ENCODE measurements at regions not wholly inside any gene's neighbourhood (a gene's known extent, or its start where the extent isn't known, plus 50 kb on each side); places are given as distances from the start of the nearest gene placed in this dataset.

DNA sequence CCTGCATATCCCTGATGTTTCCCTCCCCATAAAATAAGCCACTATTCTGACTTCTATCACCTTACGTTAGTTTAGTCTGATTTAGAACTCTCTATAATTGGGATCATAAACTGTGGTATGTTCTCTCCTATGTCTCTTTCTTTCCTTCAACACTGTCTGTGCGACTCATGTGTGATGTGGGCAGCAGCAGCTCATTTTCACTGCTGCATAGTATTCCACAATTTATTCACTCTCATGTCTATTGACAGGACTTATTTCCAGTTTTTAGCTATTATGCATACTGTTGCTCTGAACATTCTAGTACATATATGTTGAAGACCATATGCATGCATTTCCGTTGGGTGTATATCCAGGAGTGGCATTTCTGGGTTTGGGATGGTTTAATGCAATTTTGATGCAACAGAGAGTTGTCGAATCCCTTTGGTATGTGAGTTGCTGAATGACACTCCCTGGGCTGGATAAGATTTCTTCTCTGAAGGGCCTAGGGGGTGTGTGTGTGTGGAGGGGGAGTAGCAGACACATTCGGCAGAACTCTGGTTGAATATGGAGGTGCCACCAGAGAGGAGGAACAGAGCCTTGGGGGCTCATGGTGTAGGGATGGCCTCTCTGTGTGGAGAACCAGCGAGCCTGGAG, 87.8 kb upstream of the PCBD1 start:
- POLR2A ChIA-PET, result no interaction called here
- DNase-seq (ENCODE audit: low read depth, low spot score), result no peak
- H3K27ac ChIP-seq (ENCODE audit: low read length), result no peak overlapping the region
- TF ChIP-seq POLR2AphosphoS5 (IDR thresholded peaks at IDR 0.05; ENCODE audit: low read depth, low read length) (no peak), TCF7L2 (IDR thresholded peaks at IDR 0.05; ENCODE audit: low read depth, low read length) (no peak), SIN3A (IDR thresholded peaks at IDR 0.05; ENCODE audit: borderline replicate concordance, insufficient read depth, low read depth, low read length) (no peak)
- TF ChIP-seq, protein P1, sequence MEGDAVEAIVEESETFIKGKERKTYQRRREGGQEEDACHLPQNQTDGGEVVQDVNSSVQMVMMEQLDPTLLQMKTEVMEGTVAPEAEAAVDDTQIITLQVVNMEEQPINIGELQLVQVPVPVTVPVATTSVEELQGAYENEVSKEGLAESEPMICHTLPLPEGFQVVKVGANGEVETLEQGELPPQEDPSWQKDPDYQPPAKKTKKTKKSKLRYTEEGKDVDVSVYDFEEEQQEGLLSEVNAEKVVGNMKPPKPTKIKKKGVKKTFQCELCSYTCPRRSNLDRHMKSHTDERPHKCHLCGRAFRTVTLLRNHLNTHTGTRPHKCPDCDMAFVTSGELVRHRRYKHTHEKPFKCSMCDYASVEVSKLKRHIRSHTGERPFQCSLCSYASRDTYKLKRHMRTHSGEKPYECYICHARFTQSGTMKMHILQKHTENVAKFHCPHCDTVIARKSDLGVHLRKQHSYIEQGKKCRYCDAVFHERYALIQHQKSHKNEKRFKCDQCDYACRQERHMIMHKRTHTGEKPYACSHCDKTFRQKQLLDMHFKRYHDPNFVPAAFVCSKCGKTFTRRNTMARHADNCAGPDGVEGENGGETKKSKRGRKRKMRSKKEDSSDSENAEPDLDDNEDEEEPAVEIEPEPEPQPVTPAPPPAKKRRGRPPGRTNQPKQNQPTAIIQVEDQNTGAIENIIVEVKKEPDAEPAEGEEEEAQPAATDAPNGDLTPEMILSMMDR (IDR thresholded peaks at IDR 0.05), result no peak
- TF ChIP-seq, protein P2, sequence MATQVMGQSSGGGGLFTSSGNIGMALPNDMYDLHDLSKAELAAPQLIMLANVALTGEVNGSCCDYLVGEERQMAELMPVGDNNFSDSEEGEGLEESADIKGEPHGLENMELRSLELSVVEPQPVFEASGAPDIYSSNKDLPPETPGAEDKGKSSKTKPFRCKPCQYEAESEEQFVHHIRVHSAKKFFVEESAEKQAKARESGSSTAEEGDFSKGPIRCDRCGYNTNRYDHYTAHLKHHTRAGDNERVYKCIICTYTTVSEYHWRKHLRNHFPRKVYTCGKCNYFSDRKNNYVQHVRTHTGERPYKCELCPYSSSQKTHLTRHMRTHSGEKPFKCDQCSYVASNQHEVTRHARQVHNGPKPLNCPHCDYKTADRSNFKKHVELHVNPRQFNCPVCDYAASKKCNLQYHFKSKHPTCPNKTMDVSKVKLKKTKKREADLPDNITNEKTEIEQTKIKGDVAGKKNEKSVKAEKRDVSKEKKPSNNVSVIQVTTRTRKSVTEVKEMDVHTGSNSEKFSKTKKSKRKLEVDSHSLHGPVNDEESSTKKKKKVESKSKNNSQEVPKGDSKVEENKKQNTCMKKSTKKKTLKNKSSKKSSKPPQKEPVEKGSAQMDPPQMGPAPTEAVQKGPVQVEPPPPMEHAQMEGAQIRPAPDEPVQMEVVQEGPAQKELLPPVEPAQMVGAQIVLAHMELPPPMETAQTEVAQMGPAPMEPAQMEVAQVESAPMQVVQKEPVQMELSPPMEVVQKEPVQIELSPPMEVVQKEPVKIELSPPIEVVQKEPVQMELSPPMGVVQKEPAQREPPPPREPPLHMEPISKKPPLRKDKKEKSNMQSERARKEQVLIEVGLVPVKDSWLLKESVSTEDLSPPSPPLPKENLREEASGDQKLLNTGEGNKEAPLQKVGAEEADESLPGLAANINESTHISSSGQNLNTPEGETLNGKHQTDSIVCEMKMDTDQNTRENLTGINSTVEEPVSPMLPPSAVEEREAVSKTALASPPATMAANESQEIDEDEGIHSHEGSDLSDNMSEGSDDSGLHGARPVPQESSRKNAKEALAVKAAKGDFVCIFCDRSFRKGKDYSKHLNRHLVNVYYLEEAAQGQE (IDR thresholded peaks at IDR 0.05; ENCODE audit: insufficient read depth in 1 of 2, low read depth in 2 of 2, low read length in 1 of 2), result no peak
- peaks cover 11% of the 10 kb centered on the region for H3K9me3 ChIP-seq (ENCODE audit: control insufficient read depth, insufficient read depth, low read depth, low read length)
- no peaks in the 10 kb centered on the region for H3K4me1 ChIP-seq (ENCODE audit: control insufficient read depth, insufficient read depth, low read length)
- intact Hi-C loops (cut with micrococcal nuclease; ENCODE audit: unreplicated experiment) (no loop called here), in situ Hi-C loops (cut with HindIII; ENCODE audit: low pct_unique_long_range_greater_than_20kb, low sequenced_read_pairs) (no loop called here)
- BruUV-seq (replicated peaks), result no TSS peak
- peaks cover 10% of the 10 kb centered on the region for H3K27me3 ChIP-seq (ENCODE audit: control insufficient read depth, insufficient read depth, low read length)
- CTCF ChIA-PET, result interaction anchor here (0.7 kb wide), 1 partner anchor 50 kb away, joined by 4 read pairs; no protein-coding TSS in a partner anchor
- no peak for ATAC-seq
- no peaks in the 10 kb centered on the region for H3K36me3 ChIP-seq (ENCODE audit: control insufficient read depth, insufficient read depth, low read length)
- H3K4me3 ChIP-seq (ENCODE audit: low read depth in 2 of 2, low read length in 2 of 2), result no peak overlapping the region

DNA sequence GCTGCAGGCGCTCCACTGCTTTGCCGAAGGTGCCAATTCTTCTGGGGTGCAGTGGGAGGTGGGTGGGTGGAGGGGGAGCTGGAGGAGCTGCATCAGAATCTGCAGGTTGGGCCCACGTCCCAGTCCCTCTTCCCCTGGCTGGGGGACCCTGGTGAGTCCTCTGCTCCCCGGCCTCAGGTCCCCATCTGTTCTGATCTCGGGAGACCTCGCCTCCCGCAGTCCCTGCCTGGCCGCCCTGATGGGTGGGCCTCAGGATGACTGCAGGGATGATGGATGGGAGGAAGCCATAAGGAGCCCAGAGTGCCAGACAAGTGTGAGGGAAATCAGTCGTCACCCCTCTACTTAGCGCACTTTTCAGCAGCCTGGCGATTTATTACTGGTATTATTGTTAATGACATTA, 89.3 kb upstream of the PCBD1 start:
- Histone ChIP-seq H3K27ac (ENCODE audit: low read length) (no peak overlapping the region), H3K4me1 (ENCODE audit: control insufficient read depth, insufficient read depth, low read length) (no peaks in the 10 kb centered on the region), H3K4me3 (ENCODE audit: low read depth in 2 of 2, low read length in 2 of 2) (no peak overlapping the region), H3K27me3 (ENCODE audit: control insufficient read depth, insufficient read depth, low read length) (peaks cover 6% of the 10 kb centered on the region), H3K9me3 (ENCODE audit: control insufficient read depth, insufficient read depth, low read depth, low read length) (peaks cover 1% of the 10 kb centered on the region), H3K36me3 (ENCODE audit: control insufficient read depth, insufficient read depth, low read length) (no peaks in the 10 kb centered on the region)
- no TSS peak for BruUV-seq (replicated peaks)
- DNase-seq (ENCODE audit: low read depth, low spot score) (no peak), ATAC-seq (no peak)
- TF ChIP-seq POLR2AphosphoS5 (IDR thresholded peaks at IDR 0.05; ENCODE audit: low read depth, low read length) (no peak), SIN3A (IDR thresholded peaks at IDR 0.05; ENCODE audit: borderline replicate concordance, insufficient read depth, low read depth, low read length) (no peak), TCF7L2 (IDR thresholded peaks at IDR 0.05; ENCODE audit: low read depth, low read length) (no peak)
- TF ChIP-seq, protein P1 (IDR thresholded peaks at IDR 0.05), result no peak
- TF ChIP-seq, protein P2 (IDR thresholded peaks at IDR 0.05; ENCODE audit: insufficient read depth in 1 of 2, low read depth in 2 of 2, low read length in 1 of 2), result no peak
- ChIA-PET POLR2A (no interaction called here), CTCF (no interaction called here)
- intact Hi-C loops (cut with micrococcal nuclease; ENCODE audit: unreplicated experiment) (no loop called here), in situ Hi-C loops (cut with HindIII; ENCODE audit: low pct_unique_long_range_greater_than_20kb, low sequenced_read_pairs) (no loop called here)

Measured in Panc1 (cell line).